HG03066 (cell line): ENCODE measurements at regions not wholly inside any gene's neighbourhood (a gene's known extent, or its start where the extent isn't known, plus 50 kb on each side); places are given as distances from the start of the nearest gene placed in this dataset.

Source experiments
- ATAC-seq: cut with Tn5 transposase; IDR thresholded peaks from one replicate; pipeline ENCODE4 v1.9.1; 2021; ENCODE audit warnings: low read depth; ENCODE audit not compliant: unreplicated experiment

- no peak for ATAC-seq
These were observed 435.3 kb downstream of the C4orf33 start for GRCh38 chr4:129531253-129531652.

GRCh38 chr4:129532573-129532972, 436.6 kb downstream of the C4orf33 start:
- ATAC-seq: no peak

GRCh38 chr4:129543299-129543698, 447.3 kb downstream of the C4orf33 start:
- no peak for ATAC-seq

- ATAC-seq: no peak
These were observed 449.8 kb downstream of the C4orf33 start for GRCh38 chr4:129545599-129546278.

- ATAC-seq: no peak
These were observed 450.6 kb downstream of the C4orf33 start for GRCh38 chr4:129546531-129546930.

GRCh38 chr4:129550281-129550785, 454.4 kb downstream of the C4orf33 start:
- no peak for ATAC-seq

- ATAC-seq: no peak
These were observed 465.3 kb downstream of the C4orf33 start for GRCh38 chr4:129561280-129561679.

- ATAC-seq: no peak
These were observed 466.1 kb downstream of the C4orf33 start for GRCh38 chr4:129561886-129562671.

GRCh38 chr4:129565214-129565613, 469.3 kb downstream of the C4orf33 start:
- no peak for ATAC-seq

GRCh38 chr4:129570326-129570725, 474.4 kb downstream of the C4orf33 start:
- ATAC-seq: no peak

- no peak for ATAC-seq
These were observed 482.4 kb downstream of the C4orf33 start for GRCh38 chr4:129578336-129578735.

- no peak for ATAC-seq
These were observed 485.4 kb downstream of the C4orf33 start for GRCh38 chr4:129581305-129581704.

- ATAC-seq: no peak
These were observed 487.9 kb downstream of the C4orf33 start for GRCh38 chr4:129583868-129584267.

GRCh38 chr4:129598582-129598981, 502.6 kb downstream of the C4orf33 start:
- ATAC-seq: no peak

- ATAC-seq: no peak
These were observed 504.9 kb downstream of the C4orf33 start for GRCh38 chr4:129600898-129601297.

GRCh38 chr4:129602447-129602846, 506.5 kb downstream of the C4orf33 start:
- no peak for ATAC-seq

GRCh38 chr4:129603241-129603931, 507.4 kb downstream of the C4orf33 start:
- ATAC-seq: no peak

GRCh38 chr4:129604632-129605255, 508.8 kb downstream of the C4orf33 start:
- ATAC-seq: no peak

- no peak for ATAC-seq
These were observed 518.7 kb downstream of the C4orf33 start for GRCh38 chr4:129614611-129615010.

GRCh38 chr4:129622566-129622965, 526.6 kb downstream of the C4orf33 start:
- no peak for ATAC-seq
